LNCAP (cell line): ENCODE measurements at regions not wholly inside any gene's neighbourhood (a gene's known extent, or its start where the extent isn't known, plus 50 kb on each side); places are given as distances from the start of the nearest gene placed in this dataset.

Experiments
- CTCF ChIP-seq: fragments of 450-650 bp; IDR thresholded peaks from 2 replicates; pipeline ENCODE4 v1.5.1; 2017; ENCODE audit warnings: mild to moderate bottlenecking

DNA sequence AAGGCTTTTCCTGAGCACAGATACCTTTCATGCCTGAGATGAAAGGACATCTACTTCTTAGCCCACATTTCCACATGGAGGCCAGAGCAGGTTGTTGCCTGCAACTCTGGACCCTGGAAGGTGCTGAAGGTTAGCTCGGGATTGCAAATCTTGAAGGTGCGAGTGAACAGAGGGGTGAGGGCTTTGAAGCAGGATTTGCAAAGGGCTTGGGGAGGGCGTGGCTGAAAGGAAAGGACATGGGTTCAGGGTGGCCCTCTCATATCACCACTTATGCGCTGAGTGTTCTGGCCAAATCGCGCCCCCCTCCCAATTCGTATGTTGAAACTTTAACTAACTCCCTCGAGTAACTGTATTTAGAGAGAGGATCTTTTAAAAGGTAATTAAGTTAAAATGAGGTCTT is 501.6 kb downstream of the MIAT start:
- no peak for TF ChIP-seq CTCF

GRCh38 chr22:27159716-27160295 is 502.4 kb downstream of the MIAT start:
- no peak for TF ChIP-seq CTCF

DNA sequence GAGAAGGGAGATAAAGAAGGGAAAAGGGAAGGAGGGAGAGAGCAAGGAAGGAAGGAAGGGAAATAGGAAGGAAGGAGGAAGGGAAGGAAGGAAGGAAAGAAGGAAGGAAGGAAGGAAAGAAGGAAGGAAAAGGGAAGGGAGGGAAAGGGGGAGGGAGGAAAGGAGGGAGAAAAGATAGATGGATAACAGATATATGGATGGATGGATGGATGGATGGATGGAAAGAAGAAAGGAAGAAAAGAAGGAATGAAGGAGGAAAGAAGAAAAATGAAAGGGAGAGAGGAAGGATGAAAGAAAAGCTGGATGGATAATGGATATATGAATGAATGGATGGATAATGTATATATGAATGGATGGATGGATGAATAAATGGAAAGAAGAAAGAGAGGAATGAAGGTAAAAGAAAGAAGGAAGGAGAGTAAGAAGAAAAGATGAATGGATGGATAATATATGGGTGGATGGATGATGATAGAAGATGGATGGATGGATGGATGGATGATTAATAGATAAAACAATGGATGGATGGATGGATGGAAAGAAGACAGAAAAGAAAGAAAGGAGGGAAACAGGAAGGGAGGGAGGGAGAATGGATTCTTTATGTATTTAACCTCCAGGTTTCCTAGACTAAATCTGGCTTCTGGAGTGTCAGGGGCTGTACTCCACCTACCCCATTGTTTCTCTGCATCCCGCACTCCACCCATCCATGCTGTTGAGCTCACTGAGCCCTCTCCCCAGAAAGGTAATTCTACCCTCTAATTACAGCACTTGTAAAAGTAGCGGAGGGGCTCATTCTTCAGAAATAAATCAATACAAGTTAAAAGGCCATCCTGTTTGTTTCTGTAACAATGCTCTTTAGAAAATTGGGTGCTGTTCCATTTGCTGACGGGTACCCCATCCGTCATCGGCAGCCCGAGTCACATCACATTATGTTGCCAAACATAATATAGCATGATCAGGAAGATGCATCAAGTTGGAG is 506.1 kb downstream of the MIAT start:
- TF ChIP-seq CTCF: no peak

DNA sequence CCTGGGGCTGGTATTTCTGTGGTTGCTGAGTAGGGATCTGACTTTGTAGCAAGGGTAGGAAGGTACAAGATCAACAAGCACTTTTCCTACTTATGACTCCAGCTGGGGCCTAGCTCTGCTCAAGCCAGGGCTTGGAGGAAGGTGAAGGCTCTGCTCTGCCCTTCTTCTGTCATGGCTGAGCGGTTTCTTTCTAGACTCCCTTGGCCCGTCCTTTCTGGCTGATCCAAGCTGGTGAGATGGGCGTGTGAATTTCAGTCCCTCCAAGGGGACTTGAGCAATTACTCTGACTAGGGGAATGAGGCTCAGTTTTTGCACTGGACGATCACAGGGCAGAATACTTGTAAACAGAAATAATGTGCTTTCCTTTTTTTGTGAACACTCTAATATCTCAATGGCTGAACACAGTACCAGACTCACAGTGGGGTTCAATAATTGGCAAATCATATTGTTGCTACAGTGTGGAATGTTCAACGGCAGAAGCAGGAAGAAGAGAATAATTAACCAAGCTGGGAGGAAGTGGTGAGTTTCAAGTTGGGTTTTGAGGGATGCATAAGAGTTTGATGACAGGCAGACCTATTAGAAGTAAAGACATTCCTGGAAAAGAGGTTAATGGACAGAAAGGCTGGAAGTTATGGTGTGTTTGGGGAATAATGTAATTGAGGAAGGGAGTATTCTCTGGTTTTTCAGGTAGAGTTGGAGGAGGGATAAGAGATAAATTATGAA is 507.6 kb downstream of the MIAT start:
- no peak for TF ChIP-seq CTCF

GRCh38 chr22:27168681-27169080 is 511.3 kb downstream of the MIAT start:
- no peak for TF ChIP-seq CTCF

DNA sequence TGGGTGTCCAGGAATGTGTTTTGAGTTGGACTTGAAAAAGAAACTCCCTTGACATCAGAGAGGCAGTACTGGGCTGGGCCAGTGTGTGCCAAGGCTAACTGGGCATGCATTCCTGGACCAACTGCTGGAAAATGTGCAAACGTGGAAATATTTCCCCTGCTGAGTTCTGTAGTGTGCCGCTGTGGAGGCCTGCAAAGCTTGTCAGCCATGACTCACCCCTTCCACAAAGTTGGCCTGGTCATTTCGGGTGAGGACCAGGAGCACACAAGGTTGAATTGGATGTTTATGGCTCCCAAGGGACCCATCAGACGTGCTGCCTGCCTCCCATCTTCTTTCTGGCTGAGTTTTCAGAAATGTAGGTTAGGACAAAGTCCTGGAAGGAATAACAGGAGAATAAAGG is 513.1 kb downstream of the MIAT start:
- no peak for TF ChIP-seq CTCF

DNA sequence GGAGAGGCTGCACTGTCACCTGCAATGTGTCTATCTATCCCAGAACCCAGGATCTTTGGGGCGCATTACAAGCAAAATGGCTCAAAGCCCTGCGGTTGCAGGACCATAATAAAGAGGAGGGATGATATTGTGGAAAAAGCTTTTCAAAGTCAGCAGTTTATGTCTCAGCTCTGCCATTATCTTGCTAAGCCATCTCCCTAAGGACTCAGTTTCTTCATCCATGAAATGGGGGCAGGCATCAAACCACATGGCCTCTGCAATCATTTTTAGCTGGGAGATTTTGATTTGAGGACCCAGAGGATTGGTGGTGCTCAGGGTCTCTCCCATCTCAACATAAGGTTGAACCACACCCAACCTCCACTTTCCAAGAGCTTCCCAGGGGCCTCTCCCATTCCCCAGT is 513.8 kb downstream of the MIAT start:
- TF ChIP-seq CTCF: no peak
